D721Med (cell line): ENCODE measurements at regions not wholly inside any gene's neighbourhood (a gene's known extent, or its start where the extent isn't known, plus 50 kb on each side); places are given as distances from the start of the nearest gene placed in this dataset.

ENCODE experiments used
- DNase-seq: peaks from one replicate; pipeline ENCODE4 v3.0.0; 2011; ENCODE audit warnings: low spot score; ENCODE audit not compliant: insufficient read length
- FAIRE-seq: peaks from 2 replicates; lab custom pipeline; 2011; peaks lifted over from hg19 to GRCh38; lab: Jason Lieb, UNC
- CTCF ChIP-seq: IDR thresholded peaks from 2 replicates; pipeline ENCODE4 v1.5.1; 2012; ENCODE audit warnings: mild to moderate bottlenecking, control low read depth; ENCODE audit not compliant: insufficient read depth; ENCODE audit errors: missing control alignments

- FAIRE-seq (no peak), DNase-seq (no peak)
- TF ChIP-seq CTCF: no peak
These were observed 248.4 kb upstream of the JARID2 start for GRCh38 chr6:14997507-14997906.

- FAIRE-seq (no peak), DNase-seq (no peak)
- TF ChIP-seq CTCF: no peak
These were observed 246.8 kb upstream of the JARID2 start for GRCh38 chr6:14999106-14999505.

GRCh38 chr6:15001326-15001910, 244.5 kb upstream of the JARID2 start:
- TF ChIP-seq CTCF: no peak
- DNase-seq: no peak
- FAIRE-seq: no peak

GRCh38 chr6:15008269-15008668, 237.6 kb upstream of the JARID2 start:
- no peak for DNase-seq
- no peak for FAIRE-seq
- no peak for TF ChIP-seq CTCF

- FAIRE-seq (no peak), DNase-seq (no peak)
- no peak for TF ChIP-seq CTCF
These were observed 230.9 kb upstream of the JARID2 start for GRCh38 chr6:15014958-15015357.

GRCh38 chr6:15016813-15017212, 229.1 kb upstream of the JARID2 start:
- FAIRE-seq (no peak), DNase-seq (no peak)
- no peak for TF ChIP-seq CTCF

- TF ChIP-seq CTCF: no peak
- no peak for DNase-seq
- no peak for FAIRE-seq
These were observed 228.6 kb upstream of the JARID2 start for GRCh38 chr6:15017261-15017660.
